CD1c-positive myeloid dendritic cell (primary cell): ENCODE measurements at regions not wholly inside any gene's neighbourhood (a gene's known extent, or its start where the extent isn't known, plus 50 kb on each side); places are given as distances from the start of the nearest gene placed in this dataset.
"Not testable (repeated sequence)": the region's sequence is repeated elsewhere in the genome, so short reads cannot be mapped to it uniquely, and the experiment has no call there.

Source experiments
- DNase-seq: peaks from one replicate; pipeline ENCODE4 v3.0.0-alpha.2; 2016; ENCODE audit errors: extremely low spot score

- no peak for DNase-seq
These were observed 84.7 kb downstream of the SCN11A start for GRCh38 chr3:38966811-38967692.

- DNase-seq = no peak
These were observed 87.1 kb downstream of the SCN11A start for GRCh38 chr3:38964646-38965045.

GRCh38 chr3:38964204-38964603 is 87.5 kb downstream of the SCN11A start:
- no peak for DNase-seq

- DNase-seq = peak; percentile 70
These were observed 90.7 kb downstream of the SCN11A start for GRCh38 chr3:38960953-38961622.

GRCh38 chr3:38960042-38960622 is 91.6 kb downstream of the SCN11A start:
- no peak for DNase-seq

GRCh38 chr3:38958026-38958720 is 93.6 kb downstream of the SCN11A start:
- DNase-seq = no peak

- DNase-seq = no peak
These were observed 94.4 kb downstream of the SCN11A start for GRCh38 chr3:38957296-38957695.

- DNase-seq = no peak
These were observed 99.0 kb downstream of the SCN11A start for GRCh38 chr3:38952721-38953120.

- DNase-seq = not testable (repeated sequence)
These were observed 100.6 kb downstream of the SCN11A start for GRCh38 chr3:38951167-38951566.

- peak; percentile 38 for DNase-seq
These were observed 101.2 kb downstream of the SCN11A start for GRCh38 chr3:38950581-38950980.

GRCh38 chr3:38949994-38950393 is 101.8 kb downstream of the SCN11A start:
- DNase-seq = no peak

GRCh38 chr3:38940394-38940793 is 111.3 kb downstream of the SCN11A start:
- no peak for DNase-seq

GRCh38 chr3:38925351-38925750 is 109.3 kb upstream of the SCN10A start:
- no peak for DNase-seq

- DNase-seq = no peak
These were observed 100.7 kb upstream of the SCN10A start for GRCh38 chr3:38916706-38917105.

- DNase-seq = no peak
These were observed 91.4 kb upstream of the SCN10A start for GRCh38 chr3:38907426-38907825.

- no peak for DNase-seq
These were observed 74.4 kb upstream of the SCN10A start for GRCh38 chr3:38890426-38890825.

- no peak for DNase-seq
These were observed 62.6 kb upstream of the SCN10A start for GRCh38 chr3:38878646-38879045.
